WTC11 (cell line): ENCODE measurements at regions not wholly inside any gene's neighbourhood (a gene's known extent, or its start where the extent isn't known, plus 50 kb on each side); places are given as distances from the start of the nearest gene placed in this dataset.

Experiments
- ATAC-seq: fragments of 200-7000 bp; cut with Tn5 transposase; 2 replicates; pipeline ENCODE4 v1.10.0; 2021; ENCODE audit warnings: mild to moderate bottlenecking, moderate library complexity
- CTCF ChIA-PET: fragments of 300-600 bp; sonication (Branson Sonifier 250); formaldehyde crosslinking; loops from one replicate; lab custom pipeline; 2021; ENCODE audit warnings: antibody characterized with exemption; lab: Charles Lee
- POLR2A ChIA-PET: fragments of 350-600 bp; sonication (Branson Sonifier 250); formaldehyde crosslinking; loops from one replicate; lab custom pipeline; 2021; ENCODE audit warnings: antibody characterized with exemption; lab: Charles Lee
- DNase-seq: peaks from one replicate; pipeline ENCODE4 v3.0.0; 2021; ENCODE audit warnings: low spot score
- H3K27ac Mint-ChIP-seq: 2 replicates; pipeline ENCODE4 v1.8.0; 2021; ENCODE audit warnings: mixed read lengths
- H3K27me3 Mint-ChIP-seq: 2 replicates; pipeline ENCODE4 v1.8.0; 2021; ENCODE audit warnings: low read depth, mild to moderate bottlenecking, moderate library complexity, mixed read lengths
- H3K36me3 Mint-ChIP-seq: 2 replicates; pipeline ENCODE4 v1.8.0; 2021; ENCODE audit warnings: mixed read lengths
- H3K4me1 Mint-ChIP-seq: 2 replicates; pipeline ENCODE4 v1.8.0; 2022; ENCODE audit warnings: mixed read lengths
- H3K4me3 Mint-ChIP-seq: 2 replicates; pipeline ENCODE4 v1.8.0; 2021; ENCODE audit warnings: mild to moderate bottlenecking, moderate library complexity, mixed read lengths
- H3K9me3 Mint-ChIP-seq: 2 replicates; pipeline ENCODE4 v1.8.0; 2021; ENCODE audit warnings: mixed read lengths
- AR ChIP-seq: fragments of 250-450 bp; sonication (Bioruptor Pico); IDR thresholded peaks from 2 replicates; pipeline ENCODE4 v1.9.0; 2021; ENCODE audit warnings: mild to moderate bottlenecking
- CBFB ChIP-seq: sonication (generic); formaldehyde crosslinking; IDR thresholded peaks from 2 replicates; pipeline ENCODE4 v1.8.1; 2022; ENCODE audit warnings: mild to moderate bottlenecking, low read depth, missing genetic modification reagents
- CREB1 ChIP-seq: sonication (generic); formaldehyde crosslinking; IDR thresholded peaks from 2 replicates; pipeline ENCODE4 v1.8.0; 2023; ENCODE audit warnings: mild to moderate bottlenecking, missing genetic modification reagents
- E2F4 ChIP-seq: sonication (generic); formaldehyde crosslinking; IDR thresholded peaks from 2 replicates; pipeline ENCODE4 v1.8.1; 2022; ENCODE audit warnings: low read depth, mild to moderate bottlenecking, moderate library complexity, missing genetic modification reagents, borderline replicate concordance
- ETV6 ChIP-seq: sonication (generic); formaldehyde crosslinking; IDR thresholded peaks from 2 replicates; pipeline ENCODE4 v1.8.1; 2022; ENCODE audit warnings: mild to moderate bottlenecking, missing genetic modification reagents
- FOXJ3 ChIP-seq: sonication (generic); formaldehyde crosslinking; IDR thresholded peaks from 2 replicates; pipeline ENCODE4 v1.9.0; 2021; ENCODE audit warnings: missing genetic modification reagents, mild to moderate bottlenecking, borderline replicate concordance
- GTF2I ChIP-seq: fragments of 250-450 bp; sonication (Bioruptor Pico); conservative IDR thresholded peaks from 2 replicates; pipeline ENCODE4 v1.4.0; 2021; ENCODE audit warnings: mild to moderate bottlenecking
- IRF1 ChIP-seq: sonication (generic); formaldehyde crosslinking; IDR thresholded peaks from 2 replicates; pipeline ENCODE4 v1.8.0; 2023; ENCODE audit warnings: missing genetic modification reagents
- JUN ChIP-seq: sonication (generic); formaldehyde crosslinking; IDR thresholded peaks from 2 replicates; pipeline ENCODE4 v1.8.0; 2023; ENCODE audit warnings: mild to moderate bottlenecking, missing genetic modification reagents
- KAT7 ChIP-seq: sonication (generic); formaldehyde crosslinking; IDR thresholded peaks from 2 replicates; pipeline ENCODE4 v1.8.1; 2023; ENCODE audit warnings: missing genetic modification reagents, mild to moderate bottlenecking, borderline replicate concordance
- MLX ChIP-seq: sonication (generic); formaldehyde crosslinking; IDR thresholded peaks from 2 replicates; pipeline ENCODE4 v1.8.1; 2023; ENCODE audit warnings: mild to moderate bottlenecking, missing genetic modification reagents, moderate library complexity
- MXD4 ChIP-seq: fragments of 250-450 bp; sonication (Bioruptor Pico); IDR thresholded peaks from 2 replicates; pipeline ENCODE4 v1.8.0; 2021; ENCODE audit warnings: mild to moderate bottlenecking, moderate library complexity, borderline replicate concordance
- NR2C2 ChIP-seq: sonication (generic); formaldehyde crosslinking; IDR thresholded peaks from 2 replicates; pipeline ENCODE4 v1.8.0; 2022; ENCODE audit warnings: mild to moderate bottlenecking, missing genetic modification reagents
- RORB ChIP-seq: fragments of 250-450 bp; sonication (Bioruptor Pico); IDR thresholded peaks from 2 replicates; pipeline ENCODE4 v1.9.0; 2021; ENCODE audit warnings: mild to moderate bottlenecking
- TP53 ChIP-seq: sonication (generic); formaldehyde crosslinking; IDR thresholded peaks from 2 replicates; pipeline ENCODE4 v1.8.1; 2023; ENCODE audit warnings: mild to moderate bottlenecking, missing genetic modification reagents
- ZNF219 ChIP-seq: sonication (generic); formaldehyde crosslinking; IDR thresholded peaks from 2 replicates; pipeline ENCODE4 v1.8.0; 2023; ENCODE audit warnings: missing genetic modification reagents, mild to moderate bottlenecking, borderline replicate concordance
- ZNF396 ChIP-seq: fragments of 250-450 bp; sonication (Bioruptor Pico); IDR thresholded peaks from 2 replicates; pipeline ENCODE4 v1.8.0; 2021; ENCODE audit warnings: mild to moderate bottlenecking, moderate library complexity, borderline replicate concordance
- TF ChIP-seq, protein P1 (sequence below): sonication (generic); formaldehyde crosslinking; IDR thresholded peaks from 2 replicates; pipeline ENCODE4 v1.8.1; 2023; ENCODE audit warnings: mild to moderate bottlenecking, missing genetic modification reagents, moderate library complexity
- TF ChIP-seq, protein P2 (sequence below): sonication (generic); formaldehyde crosslinking; IDR thresholded peaks from 2 replicates; pipeline ENCODE4 v1.8.0; 2023; ENCODE audit warnings: mild to moderate bottlenecking, missing genetic modification reagents
- TF ChIP-seq, protein P3 (sequence below): fragments of 200-600 bp; IDR thresholded peaks from 2 replicates; pipeline ENCODE4 v1.8.0; 2022; ENCODE audit warnings: antibody characterized with exemption
- TF ChIP-seq, protein P4 (sequence below): sonication (generic); formaldehyde crosslinking; IDR thresholded peaks from 2 replicates; pipeline ENCODE4 v1.8.0; 2022; ENCODE audit warnings: mild to moderate bottlenecking, missing genetic modification reagents

GRCh38 chr3:84586427-84586826 is 372.4 kb upstream of the CADM2 start (continued):
- no peak for TF ChIP-seq AR (CRISPR knock-in tag)
- TF ChIP-seq ZNF396 (CRISPR knock-in tag) = no peak
- no peak for TF ChIP-seq ZNF219 (CRISPR knock-in tag)
- TF ChIP-seq CBFB (CRISPR knock-in tag) = no peak
- no peak for TF ChIP-seq E2F4
- no peak for TF ChIP-seq NR2C2
- TF ChIP-seq RORB = no peak
- no peak for TF ChIP-seq JUN (CRISPR knock-in tag)
- no peak for TF ChIP-seq FOXJ3 (CRISPR knock-in tag)
- no peak for TF ChIP-seq IRF1 (CRISPR knock-in tag)
- TF ChIP-seq TP53 (CRISPR knock-in tag) = no peak
- TF ChIP-seq, protein P1, sequence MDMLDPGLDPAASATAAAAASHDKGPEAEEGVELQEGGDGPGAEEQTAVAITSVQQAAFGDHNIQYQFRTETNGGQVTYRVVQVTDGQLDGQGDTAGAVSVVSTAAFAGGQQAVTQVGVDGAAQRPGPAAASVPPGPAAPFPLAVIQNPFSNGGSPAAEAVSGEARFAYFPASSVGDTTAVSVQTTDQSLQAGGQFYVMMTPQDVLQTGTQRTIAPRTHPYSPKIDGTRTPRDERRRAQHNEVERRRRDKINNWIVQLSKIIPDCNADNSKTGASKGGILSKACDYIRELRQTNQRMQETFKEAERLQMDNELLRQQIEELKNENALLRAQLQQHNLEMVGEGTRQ = no peak

DNA sequence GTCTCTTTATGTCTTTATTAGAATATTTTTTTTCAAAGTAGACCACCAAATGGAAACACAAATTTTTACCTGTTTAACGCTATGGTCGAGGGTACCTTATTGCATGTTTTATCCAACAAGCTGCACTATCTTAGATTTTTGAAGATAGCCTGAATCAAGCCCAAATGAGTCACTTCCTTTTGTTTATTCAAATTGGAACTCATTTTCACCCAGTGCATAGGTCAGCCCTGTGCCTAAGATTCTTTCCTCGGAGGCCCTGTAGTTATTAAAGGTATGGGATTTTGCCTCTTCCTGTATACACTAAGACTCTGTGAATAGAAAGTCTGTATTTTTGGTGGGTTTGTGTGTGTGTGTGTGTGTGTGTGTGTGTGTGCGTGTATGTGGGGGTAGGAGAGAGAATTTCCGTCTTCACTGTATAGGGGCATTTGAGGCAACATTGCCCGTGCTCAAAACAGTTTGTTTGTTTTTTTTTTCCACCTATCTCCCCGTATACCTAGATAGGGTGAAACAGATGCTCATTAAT is 358.0 kb upstream of the CADM2 start:
- H3K27me3 Mint-ChIP-seq = no peaks in the 10 kb centered on the region
- ATAC-seq (no peak; the same call in 1 of the 2 replicates), DNase-seq (no peak)
- POLR2A ChIA-PET = no interaction called here
- H3K27ac Mint-ChIP-seq = no peak overlapping the region
- H3K9me3 Mint-ChIP-seq = peaks cover 5% of the 10 kb centered on the region
- CTCF ChIA-PET = no interaction called here
- TF ChIP-seq RORB = no peak
- no peak overlapping the region for H3K4me3 Mint-ChIP-seq
- no peaks in the 10 kb centered on the region for H3K36me3 Mint-ChIP-seq
- peaks cover 20% of the 10 kb centered on the region for H3K4me1 Mint-ChIP-seq

DNA sequence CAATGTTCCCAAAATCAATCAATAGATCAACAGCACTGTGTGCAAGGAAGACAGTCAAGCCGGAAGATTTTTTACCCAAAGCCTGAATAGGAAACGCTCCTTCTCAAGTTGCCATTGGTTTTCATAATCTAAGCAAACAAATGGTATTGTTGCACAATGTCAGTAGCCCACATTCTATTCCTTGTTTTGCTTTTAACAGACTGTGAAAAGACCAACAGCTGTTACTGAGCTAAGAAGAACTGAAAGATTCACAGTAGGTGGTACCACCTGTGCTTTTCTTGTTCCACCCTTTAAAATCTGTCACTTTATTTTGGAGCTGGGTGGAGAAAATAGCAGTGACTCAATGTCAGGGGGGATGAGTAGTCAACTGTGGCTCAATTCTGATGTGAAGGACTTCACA is 357.5 kb upstream of the CADM2 start:
- H3K4me1 Mint-ChIP-seq = peaks cover 20% of the 10 kb centered on the region
- CTCF ChIA-PET = no interaction called here
- ATAC-seq (peak; percentile 48; the same call in 1 of the 2 replicates), DNase-seq (no peak)
- H3K9me3 Mint-ChIP-seq = peaks cover 5% of the 10 kb centered on the region
- POLR2A ChIA-PET = no interaction called here
- H3K36me3 Mint-ChIP-seq = no peaks in the 10 kb centered on the region
- H3K27ac Mint-ChIP-seq = no peak overlapping the region
- TF ChIP-seq KAT7 (no peak), CREB1 (CRISPR knock-in tag) (no peak), MLX (CRISPR knock-in tag) (no peak), MXD4 (CRISPR knock-in tag) (no peak), ETV6 (CRISPR knock-in tag) (no peak), GTF2I (no peak)
- TF ChIP-seq, protein P2, sequence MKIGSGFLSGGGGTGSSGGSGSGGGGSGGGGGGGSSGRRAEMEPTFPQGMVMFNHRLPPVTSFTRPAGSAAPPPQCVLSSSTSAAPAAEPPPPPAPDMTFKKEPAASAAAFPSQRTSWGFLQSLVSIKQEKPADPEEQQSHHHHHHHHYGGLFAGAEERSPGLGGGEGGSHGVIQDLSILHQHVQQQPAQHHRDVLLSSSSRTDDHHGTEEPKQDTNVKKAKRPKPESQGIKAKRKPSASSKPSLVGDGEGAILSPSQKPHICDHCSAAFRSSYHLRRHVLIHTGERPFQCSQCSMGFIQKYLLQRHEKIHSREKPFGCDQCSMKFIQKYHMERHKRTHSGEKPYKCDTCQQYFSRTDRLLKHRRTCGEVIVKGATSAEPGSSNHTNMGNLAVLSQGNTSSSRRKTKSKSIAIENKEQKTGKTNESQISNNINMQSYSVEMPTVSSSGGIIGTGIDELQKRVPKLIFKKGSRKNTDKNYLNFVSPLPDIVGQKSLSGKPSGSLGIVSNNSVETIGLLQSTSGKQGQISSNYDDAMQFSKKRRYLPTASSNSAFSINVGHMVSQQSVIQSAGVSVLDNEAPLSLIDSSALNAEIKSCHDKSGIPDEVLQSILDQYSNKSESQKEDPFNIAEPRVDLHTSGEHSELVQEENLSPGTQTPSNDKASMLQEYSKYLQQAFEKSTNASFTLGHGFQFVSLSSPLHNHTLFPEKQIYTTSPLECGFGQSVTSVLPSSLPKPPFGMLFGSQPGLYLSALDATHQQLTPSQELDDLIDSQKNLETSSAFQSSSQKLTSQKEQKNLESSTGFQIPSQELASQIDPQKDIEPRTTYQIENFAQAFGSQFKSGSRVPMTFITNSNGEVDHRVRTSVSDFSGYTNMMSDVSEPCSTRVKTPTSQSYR (CRISPR knock-in tag) = no peak
- TF ChIP-seq, protein P3, sequence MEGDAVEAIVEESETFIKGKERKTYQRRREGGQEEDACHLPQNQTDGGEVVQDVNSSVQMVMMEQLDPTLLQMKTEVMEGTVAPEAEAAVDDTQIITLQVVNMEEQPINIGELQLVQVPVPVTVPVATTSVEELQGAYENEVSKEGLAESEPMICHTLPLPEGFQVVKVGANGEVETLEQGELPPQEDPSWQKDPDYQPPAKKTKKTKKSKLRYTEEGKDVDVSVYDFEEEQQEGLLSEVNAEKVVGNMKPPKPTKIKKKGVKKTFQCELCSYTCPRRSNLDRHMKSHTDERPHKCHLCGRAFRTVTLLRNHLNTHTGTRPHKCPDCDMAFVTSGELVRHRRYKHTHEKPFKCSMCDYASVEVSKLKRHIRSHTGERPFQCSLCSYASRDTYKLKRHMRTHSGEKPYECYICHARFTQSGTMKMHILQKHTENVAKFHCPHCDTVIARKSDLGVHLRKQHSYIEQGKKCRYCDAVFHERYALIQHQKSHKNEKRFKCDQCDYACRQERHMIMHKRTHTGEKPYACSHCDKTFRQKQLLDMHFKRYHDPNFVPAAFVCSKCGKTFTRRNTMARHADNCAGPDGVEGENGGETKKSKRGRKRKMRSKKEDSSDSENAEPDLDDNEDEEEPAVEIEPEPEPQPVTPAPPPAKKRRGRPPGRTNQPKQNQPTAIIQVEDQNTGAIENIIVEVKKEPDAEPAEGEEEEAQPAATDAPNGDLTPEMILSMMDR = no peak
- TF ChIP-seq, protein P4, sequence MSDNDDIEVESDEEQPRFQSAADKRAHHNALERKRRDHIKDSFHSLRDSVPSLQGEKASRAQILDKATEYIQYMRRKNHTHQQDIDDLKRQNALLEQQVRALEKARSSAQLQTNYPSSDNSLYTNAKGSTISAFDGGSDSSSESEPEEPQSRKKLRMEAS = no peak
- no peaks in the 10 kb centered on the region for H3K27me3 Mint-ChIP-seq
- no peak overlapping the region for H3K4me3 Mint-ChIP-seq
